Common myeloid progenitor, CD34-positive (primary cell): ENCODE measurements at regions not wholly inside any gene's neighbourhood (a gene's known extent, or its start where the extent isn't known, plus 50 kb on each side); places are given as distances from the start of the nearest gene placed in this dataset.

ENCODE experiments used
- CTCF ChIA-PET: fragments of 350-600 bp; sonication (Branson Sonifier 250); formaldehyde crosslinking; loops from one replicate; lab custom pipeline; 2021; ENCODE audit warnings: antibody characterized with exemption; lab: Charles Lee
- POLR2A ChIA-PET: fragments of 350-600 bp; sonication (Branson Sonifier 250); formaldehyde crosslinking; loops from one replicate; lab custom pipeline; 2021; ENCODE audit warnings: antibody characterized with exemption; lab: Charles Lee
- DNase-seq, 3 donors: peaks; one replicate each; pipeline versions ENCODE4 v3.0.0 to v3.0.0-alpha.2; 2013
- H3K27ac ChIP-seq, 2 experiments: 1 replicate in 1 of 2; 2 replicates in 1 of 2; pipeline ENCODE4 v1.7.0; 2013; ENCODE audit warnings: inconsistent platforms in 2 of 2, low read length in 2 of 2, mild to moderate bottlenecking in 2 of 2, low read depth in 1 of 2, moderate library complexity in 1 of 2; ENCODE audit not compliant: severe bottlenecking in 2 of 2, insufficient read depth in 1 of 2, poor library complexity in 1 of 2
- H3K27me3 ChIP-seq, 5 experiments: replicated peaks in 2 of 5; 1 replicate in 3 of 5; 2 replicates in 2 of 5; pipeline versions ENCODE4 v1.6.1 to v1.7.0; 2013; ENCODE audit warnings: low read length in 4 of 5, mild to moderate bottlenecking in 2 of 5, moderate library complexity in 2 of 5, inconsistent platforms in 1 of 5; ENCODE audit not compliant: insufficient read depth in 5 of 5, control insufficient read depth in 4 of 5
- H3K36me3 ChIP-seq, 4 experiments: 1 replicate in 2 of 4; 2 replicates in 2 of 4; pipeline versions ENCODE4 v1.6.1 to v1.7.0; 2013; ENCODE audit warnings: low read length in 3 of 4, control low read depth in 1 of 4, mild to moderate bottlenecking in 1 of 4; ENCODE audit not compliant: control insufficient read depth in 4 of 4, insufficient read depth in 4 of 4
- H3K4me1 ChIP-seq, 4 experiments: 1 replicate in 3 of 4; 2 replicates in 1 of 4; pipeline versions ENCODE4 v1.6.1 to v1.7.1; 2013; ENCODE audit warnings: low read length in 3 of 4, mild to moderate bottlenecking in 3 of 4, control low read depth in 1 of 4, inconsistent platforms in 1 of 4, moderate library complexity in 1 of 4; ENCODE audit not compliant: control insufficient read depth in 4 of 4, insufficient read depth in 4 of 4; ENCODE audit errors: control extremely low read depth in 1 of 4
- H3K4me3 ChIP-seq, 7 experiments: 1 replicate in 4 of 7; 2 replicates in 3 of 7; pipeline versions ENCODE4 v1.5.1 to v1.7.0; 2013; ENCODE audit warnings: mild to moderate bottlenecking in 7 of 7, low read length in 6 of 7, moderate library complexity in 6 of 7, inconsistent platforms in 2 of 7, low read depth in 2 of 7, control low read depth in 1 of 7; ENCODE audit not compliant: insufficient read depth in 4 of 7, control insufficient read depth in 1 of 7; ENCODE audit errors: extremely low read depth in 1 of 7
- H3K9me3 ChIP-seq, 5 experiments: 1 replicate in 4 of 5; 2 replicates in 1 of 5; pipeline versions ENCODE4 v1.6.1 to v1.7.1; 2013; ENCODE audit warnings: low read length in 4 of 5, mild to moderate bottlenecking in 2 of 5, inconsistent platforms in 1 of 5, low read depth in 1 of 5, moderate library complexity in 1 of 5; ENCODE audit not compliant: control insufficient read depth in 4 of 5, insufficient read depth in 2 of 5; ENCODE audit errors: control extremely low read depth in 1 of 5
- WGBS: methylation state at CpG from one replicate; pipeline ENCODE4 v1.1.5; 2013; ENCODE audit not compliant: insufficient coverage; 5-methylcytosine and 5-hydroxymethylcytosine counted together

DNA sequence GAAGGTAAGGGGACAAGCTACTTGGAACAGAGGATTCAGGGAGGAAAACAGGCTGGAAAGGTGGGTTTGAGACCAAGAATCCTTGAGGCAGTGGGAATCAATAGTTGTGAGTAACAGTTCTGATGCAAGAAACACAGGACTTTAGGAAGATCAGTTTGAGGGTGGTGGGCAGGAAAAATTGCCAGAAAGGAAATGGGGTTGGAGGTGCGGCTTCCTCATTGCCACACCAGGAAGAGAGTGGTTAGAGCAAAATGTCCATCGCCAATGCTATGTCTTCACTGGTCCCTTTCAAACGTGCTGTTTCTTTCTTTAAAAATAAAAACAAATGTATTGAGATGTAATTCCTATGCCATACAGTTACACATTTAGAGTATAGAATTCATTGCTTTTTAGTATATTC is 57.1 kb upstream of the NOCT start:
- Histone ChIP-seq H3K36me3 (no peaks in the 10 kb centered on the region), H3K27me3 (no peaks in the 10 kb centered on the region), H3K9me3 (peaks cover 0 to 4% (median 0%) of the 10 kb centered on the region in 5 experiments), H3K4me3 (peak overlapping the region in 4 of 7 experiments; percentile 2 to 56 (median 30)), H3K27ac (no peak overlapping the region), H3K4me1 (peaks cover 0 to 22% (median 13%) of the 10 kb centered on the region in 4 experiments)
- ChIA-PET POLR2A (no interaction called here), CTCF (no interaction called here)
- WGBS = 0% methylated on average over 1 of the region's 3 CpGs
- DNase-seq = peak; percentile 26 to 39 (median 28)

DNA sequence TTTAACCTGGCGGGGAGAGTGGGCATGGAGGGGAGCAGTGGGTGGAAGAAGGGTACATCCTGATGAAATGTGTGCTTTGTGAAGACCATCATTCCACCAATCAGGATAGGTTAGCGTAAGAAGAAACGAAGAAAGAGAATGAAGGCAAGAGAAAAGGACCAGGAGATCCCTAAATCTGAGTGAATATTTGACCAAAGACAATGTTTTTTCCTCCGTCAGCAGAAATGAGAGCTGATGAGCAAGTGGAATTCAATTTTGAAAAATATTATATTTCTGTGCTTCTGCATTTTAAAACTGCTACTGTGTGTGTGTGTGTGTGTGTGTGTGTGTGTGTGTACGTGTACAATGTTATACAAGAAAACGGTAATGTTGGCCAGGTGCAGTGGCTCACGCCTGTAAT is 58.3 kb upstream of the NOCT start:
- no peaks in the 10 kb centered on the region for H3K27me3 ChIP-seq
- H3K9me3 ChIP-seq = peaks cover 0 to 4% (median 0%) of the 10 kb centered on the region in 5 experiments
- no peaks in the 10 kb centered on the region for H3K36me3 ChIP-seq
- 92% methylated on average over 5 of the region's 7 CpGs for WGBS
- no peak overlapping the region for H3K4me3 ChIP-seq
- ChIA-PET POLR2A (no interaction called here), CTCF (interaction anchor here (0.7 kb wide), 1 partner anchor 51 kb away, joined by 3 read pairs; no protein-coding TSS in a partner anchor)
- peaks cover 0 to 23% (median 13%) of the 10 kb centered on the region in 4 experiments for H3K4me1 ChIP-seq
- no peak overlapping the region for H3K27ac ChIP-seq
- no peak for DNase-seq

DNA sequence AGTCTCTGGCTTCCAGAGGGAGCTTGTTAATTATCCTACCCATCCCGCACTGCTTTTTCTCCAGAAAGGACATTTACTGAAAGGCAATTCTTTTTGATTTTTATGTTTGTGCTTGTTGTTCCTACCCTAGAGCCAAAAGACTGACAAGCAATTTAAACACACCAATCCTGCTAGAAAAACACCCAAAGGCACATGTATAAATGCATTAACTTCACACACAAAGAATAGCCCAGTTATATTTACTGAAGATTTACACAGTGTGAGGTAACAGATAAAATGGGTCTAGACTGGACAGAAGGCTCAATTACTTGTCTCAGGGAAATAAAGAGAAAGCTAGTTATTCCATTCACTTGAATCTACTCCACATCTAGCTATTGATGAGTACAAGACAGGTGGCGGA is 61.2 kb upstream of the NOCT start:
- WGBS = 100% methylated on average over 1 of the region's 2 CpGs
- H3K4me1 ChIP-seq = peaks cover 0 to 22% (median 10%) of the 10 kb centered on the region in 4 experiments
- ChIA-PET POLR2A (no interaction called here), CTCF (no interaction called here)
- DNase-seq = no peak
- peaks cover 0 to 4% (median 0%) of the 10 kb centered on the region in 5 experiments for H3K9me3 ChIP-seq
- H3K36me3 ChIP-seq = no peaks in the 10 kb centered on the region
- no peak overlapping the region for H3K4me3 ChIP-seq
- H3K27ac ChIP-seq = no peak overlapping the region
- H3K27me3 ChIP-seq = no peaks in the 10 kb centered on the region

DNA sequence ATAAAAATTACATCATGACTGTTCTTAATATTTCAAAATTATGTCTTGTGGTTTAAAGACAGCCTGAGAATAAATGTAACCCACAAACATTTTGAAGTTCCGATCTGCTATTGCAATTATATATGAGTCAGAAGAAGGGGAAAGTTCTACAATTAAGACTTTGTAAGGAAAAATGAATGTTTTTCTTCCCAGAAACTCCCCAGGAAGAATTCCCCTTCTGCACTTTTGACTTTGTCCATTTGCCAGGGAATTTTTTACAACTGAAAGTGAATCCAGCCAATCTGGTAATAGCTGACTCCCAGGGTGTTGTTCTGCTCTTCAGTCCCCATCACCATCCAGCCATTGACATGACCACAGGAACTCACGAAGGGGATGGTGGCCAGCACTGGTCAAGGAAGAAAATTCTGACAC is 61.6 kb upstream of the NOCT start:
- no peaks in the 10 kb centered on the region for H3K27me3 ChIP-seq
- H3K36me3 ChIP-seq = no peaks in the 10 kb centered on the region
- peaks cover 0 to 17% (median 7%) of the 10 kb centered on the region in 4 experiments for H3K4me1 ChIP-seq
- ChIA-PET CTCF (interaction anchor here (1.5 kb wide), 1 partner anchor 16 kb away, joined by 3 read pairs; no protein-coding TSS in a partner anchor), POLR2A (no interaction called here)
- no CpG with 5 or more reads among the region's 2 CpGs for WGBS
- H3K9me3 ChIP-seq = no peaks in the 10 kb centered on the region
- no peak overlapping the region for H3K4me3 ChIP-seq
- H3K27ac ChIP-seq = no peak overlapping the region
- peak in 2 of 3 donors; percentile 42 to 55 for DNase-seq

DNA sequence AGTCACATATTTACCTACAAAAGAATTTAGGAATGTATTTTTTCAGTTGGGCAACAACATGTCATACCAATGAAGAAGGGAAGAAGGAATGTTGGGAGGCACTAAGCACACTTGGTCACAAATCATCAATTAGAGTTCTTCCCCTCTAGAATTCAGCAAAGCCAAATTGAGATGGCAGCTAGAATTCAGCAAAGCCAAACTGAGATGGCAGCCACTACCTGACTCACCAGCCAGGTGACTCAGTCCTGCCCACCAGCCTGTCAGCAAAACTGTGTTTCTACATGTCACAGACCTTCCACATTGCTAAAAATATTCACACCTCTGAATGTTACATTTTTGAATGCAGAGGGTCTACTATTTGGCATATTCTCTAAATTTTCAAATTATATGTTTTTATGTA is 63.2 kb upstream of the NOCT start:
- Histone ChIP-seq H3K27me3 (no peaks in the 10 kb centered on the region), H3K27ac (no peak overlapping the region), H3K36me3 (no peaks in the 10 kb centered on the region), H3K4me1 (peaks cover 0 to 7% (median 0%) of the 10 kb centered on the region in 4 experiments), H3K9me3 (no peaks in the 10 kb centered on the region), H3K4me3 (no peak overlapping the region)
- ChIA-PET POLR2A (no interaction called here), CTCF (interaction anchor here (1.4 kb wide), 1 partner anchor 12 kb away, joined by 3 read pairs; no protein-coding TSS in a partner anchor)
- DNase-seq = peak in 1 of 3 donors; percentile 21

DNA sequence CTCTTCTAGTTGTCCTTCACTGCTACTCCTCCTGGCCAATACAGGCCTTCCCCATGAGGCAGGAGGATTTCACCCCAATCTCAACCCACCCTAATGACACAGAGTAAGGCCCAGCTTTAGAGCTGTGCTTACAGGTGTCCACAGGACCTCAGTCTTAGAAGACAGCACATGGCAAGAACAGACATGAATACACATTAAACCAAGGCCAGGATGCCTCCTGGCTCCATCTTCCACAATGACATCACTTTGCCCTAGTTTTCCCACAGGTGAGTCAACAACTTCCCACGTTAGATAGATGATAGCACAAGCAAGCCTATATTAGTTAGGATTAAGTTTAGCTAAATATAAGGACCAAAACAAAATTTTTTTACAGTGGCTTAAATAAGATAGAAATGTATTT is 63.8 kb upstream of the NOCT start:
- DNase-seq = no peak
- no CpG with 5 or more reads among the region's 1 CpG for WGBS
- POLR2A ChIA-PET = no interaction called here
- Histone ChIP-seq H3K4me3 (no peak overlapping the region), H3K27me3 (no peaks in the 10 kb centered on the region), H3K9me3 (no peaks in the 10 kb centered on the region), H3K36me3 (no peaks in the 10 kb centered on the region), H3K27ac (no peak overlapping the region), H3K4me1 (peaks cover 0 to 7% (median 0%) of the 10 kb centered on the region in 4 experiments)
- CTCF ChIA-PET = interaction anchor here (1.4 kb wide), 1 partner anchor 12 kb away, joined by 3 read pairs; no protein-coding TSS in a partner anchor

DNA sequence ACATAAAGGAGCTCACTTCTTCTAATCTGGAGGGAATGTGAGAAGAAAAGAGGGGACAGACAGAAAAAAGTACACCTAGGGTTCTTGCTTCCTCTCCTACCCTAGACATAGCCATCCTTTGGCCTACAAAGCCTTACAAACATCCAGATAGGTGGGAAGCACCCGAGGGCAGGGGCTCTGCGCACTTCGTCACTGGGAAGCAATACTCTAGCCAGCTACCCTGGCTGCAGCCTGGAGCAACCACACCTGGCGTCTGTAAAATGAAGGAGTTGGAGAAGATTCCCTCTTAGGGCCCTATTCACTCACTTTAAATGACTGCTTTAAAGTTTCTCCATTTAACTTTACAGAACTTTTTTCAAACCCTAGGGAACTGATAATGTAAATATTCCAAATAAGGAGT is 65.7 kb upstream of the NOCT start:
- H3K27ac ChIP-seq = no peak overlapping the region
- no peaks in the 10 kb centered on the region for H3K27me3 ChIP-seq
- DNase-seq = no peak
- ChIA-PET POLR2A (no interaction called here), CTCF (interaction anchor here (1.8 to 3.4 kb wide), 2 partner anchors 10 to 12 kb away, joined by 5 to 9 read pairs; no protein-coding TSS in a partner anchor)
- H3K9me3 ChIP-seq = no peaks in the 10 kb centered on the region
- H3K4me1 ChIP-seq = peaks cover 0 to 7% (median 0%) of the 10 kb centered on the region in 4 experiments
- WGBS = no CpG with 5 or more reads among the region's 4 CpGs
- H3K36me3 ChIP-seq = no peaks in the 10 kb centered on the region
- no peak overlapping the region for H3K4me3 ChIP-seq
